ENCODE measurements at regions not wholly inside any gene's neighbourhood (a gene's known extent, or its start where the extent isn't known, plus 50 kb on each side); places are given as distances from the start of the nearest gene placed in this dataset.

DNA sequence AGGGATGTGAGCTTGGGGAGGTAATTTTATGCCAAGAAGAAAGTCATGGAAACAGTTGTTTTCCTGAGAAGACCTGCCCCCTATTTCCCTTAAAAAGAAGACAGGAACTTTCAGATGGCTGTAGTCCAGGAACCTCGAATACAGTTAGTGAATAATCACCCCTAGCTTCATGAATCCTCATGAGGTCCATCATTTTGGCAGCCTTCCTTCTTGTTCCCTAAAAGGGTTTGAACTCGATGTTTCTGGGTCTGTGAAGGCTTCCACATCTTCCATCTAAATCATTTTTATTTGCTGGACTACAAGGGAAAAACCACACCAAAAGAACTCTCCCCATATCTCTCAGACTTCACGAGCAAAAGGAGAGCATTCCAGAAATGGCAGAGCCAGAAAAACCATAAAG, 290.8 kb downstream of the SLC4A3 start:
- TF ChIP-seq, protein P1, sequence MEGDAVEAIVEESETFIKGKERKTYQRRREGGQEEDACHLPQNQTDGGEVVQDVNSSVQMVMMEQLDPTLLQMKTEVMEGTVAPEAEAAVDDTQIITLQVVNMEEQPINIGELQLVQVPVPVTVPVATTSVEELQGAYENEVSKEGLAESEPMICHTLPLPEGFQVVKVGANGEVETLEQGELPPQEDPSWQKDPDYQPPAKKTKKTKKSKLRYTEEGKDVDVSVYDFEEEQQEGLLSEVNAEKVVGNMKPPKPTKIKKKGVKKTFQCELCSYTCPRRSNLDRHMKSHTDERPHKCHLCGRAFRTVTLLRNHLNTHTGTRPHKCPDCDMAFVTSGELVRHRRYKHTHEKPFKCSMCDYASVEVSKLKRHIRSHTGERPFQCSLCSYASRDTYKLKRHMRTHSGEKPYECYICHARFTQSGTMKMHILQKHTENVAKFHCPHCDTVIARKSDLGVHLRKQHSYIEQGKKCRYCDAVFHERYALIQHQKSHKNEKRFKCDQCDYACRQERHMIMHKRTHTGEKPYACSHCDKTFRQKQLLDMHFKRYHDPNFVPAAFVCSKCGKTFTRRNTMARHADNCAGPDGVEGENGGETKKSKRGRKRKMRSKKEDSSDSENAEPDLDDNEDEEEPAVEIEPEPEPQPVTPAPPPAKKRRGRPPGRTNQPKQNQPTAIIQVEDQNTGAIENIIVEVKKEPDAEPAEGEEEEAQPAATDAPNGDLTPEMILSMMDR (IDR thresholded peaks at IDR 0.05): no peak
- TF ChIP-seq POLR2A (IDR thresholded peaks at IDR 0.05): no peak

All from body of pancreas (tissue), 4 donors.